Esophagus squamous epithelium (tissue), 4 donors: ENCODE measurements at regions not wholly inside any gene's neighbourhood (a gene's known extent, or its start where the extent isn't known, plus 50 kb on each side); places are given as distances from the start of the nearest gene placed in this dataset.

ENCODE experiments used
- POLR2A ChIP-seq, 4 donors: fragments of 450-650 bp; IDR thresholded peaks; one replicate each; pipeline ENCODE4 v1.6.1; 2017; ENCODE audit warnings: antibody characterized with exemption in 4 of 4, mild to moderate bottlenecking in 4 of 4, moderate library complexity in 3 of 4
- TF ChIP-seq, protein P1 (sequence below), 6 experiments: fragments of 450-650 bp in 4 of 6; fragments of 200-600 bp in 2 of 6; sonication (generic) in 2 of 6; IDR thresholded peaks; one replicate each; pipeline ENCODE4 v1.5.1; 2016 to 2019; ENCODE audit warnings: antibody characterized with exemption in 6 of 6, mild to moderate bottlenecking in 4 of 6, moderate library complexity in 4 of 6

DNA sequence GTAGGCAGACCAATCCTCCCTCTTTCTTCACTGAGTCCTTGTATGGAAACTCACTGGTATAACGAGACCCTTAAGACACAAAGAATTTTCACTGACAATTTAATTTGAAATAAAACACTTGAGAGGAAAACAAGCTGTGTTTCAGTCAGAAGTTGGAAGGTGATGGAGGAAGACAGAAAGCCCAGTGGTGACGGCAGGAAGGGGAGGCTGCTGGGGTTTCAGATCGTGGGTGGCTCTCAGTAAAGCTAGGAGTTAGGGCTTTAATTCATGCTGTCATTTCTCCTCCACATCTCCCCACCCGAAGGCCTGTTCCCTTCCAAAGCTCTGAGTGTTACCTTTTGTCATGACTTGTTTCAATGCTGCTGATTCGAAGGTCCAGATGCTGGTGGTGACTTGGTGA, 605.2 kb upstream of the DPP6 start:
- no peak for TF ChIP-seq POLR2A (IDR thresholded peaks at IDR 0.05)
- TF ChIP-seq, protein P1, sequence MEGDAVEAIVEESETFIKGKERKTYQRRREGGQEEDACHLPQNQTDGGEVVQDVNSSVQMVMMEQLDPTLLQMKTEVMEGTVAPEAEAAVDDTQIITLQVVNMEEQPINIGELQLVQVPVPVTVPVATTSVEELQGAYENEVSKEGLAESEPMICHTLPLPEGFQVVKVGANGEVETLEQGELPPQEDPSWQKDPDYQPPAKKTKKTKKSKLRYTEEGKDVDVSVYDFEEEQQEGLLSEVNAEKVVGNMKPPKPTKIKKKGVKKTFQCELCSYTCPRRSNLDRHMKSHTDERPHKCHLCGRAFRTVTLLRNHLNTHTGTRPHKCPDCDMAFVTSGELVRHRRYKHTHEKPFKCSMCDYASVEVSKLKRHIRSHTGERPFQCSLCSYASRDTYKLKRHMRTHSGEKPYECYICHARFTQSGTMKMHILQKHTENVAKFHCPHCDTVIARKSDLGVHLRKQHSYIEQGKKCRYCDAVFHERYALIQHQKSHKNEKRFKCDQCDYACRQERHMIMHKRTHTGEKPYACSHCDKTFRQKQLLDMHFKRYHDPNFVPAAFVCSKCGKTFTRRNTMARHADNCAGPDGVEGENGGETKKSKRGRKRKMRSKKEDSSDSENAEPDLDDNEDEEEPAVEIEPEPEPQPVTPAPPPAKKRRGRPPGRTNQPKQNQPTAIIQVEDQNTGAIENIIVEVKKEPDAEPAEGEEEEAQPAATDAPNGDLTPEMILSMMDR (IDR thresholded peaks at IDR 0.05), result no peak
